HG03025 (cell line): ENCODE measurements at regions not wholly inside any gene's neighbourhood (a gene's known extent, or its start where the extent isn't known, plus 50 kb on each side); places are given as distances from the start of the nearest gene placed in this dataset.

ENCODE experiments used
- ATAC-seq: cut with Tn5 transposase; IDR thresholded peaks from one replicate; pipeline ENCODE4 v1.9.1; 2021; ENCODE audit warnings: mild to moderate bottlenecking, moderate library complexity; ENCODE audit not compliant: unreplicated experiment, low FRiP score

GRCh38 chr18:72368308-72368707 lies 175.8 kb downstream of the CBLN2 start:
- no peak for ATAC-seq

GRCh38 chr18:72360634-72361033 lies 183.5 kb downstream of the CBLN2 start:
- no peak for ATAC-seq

DNA sequence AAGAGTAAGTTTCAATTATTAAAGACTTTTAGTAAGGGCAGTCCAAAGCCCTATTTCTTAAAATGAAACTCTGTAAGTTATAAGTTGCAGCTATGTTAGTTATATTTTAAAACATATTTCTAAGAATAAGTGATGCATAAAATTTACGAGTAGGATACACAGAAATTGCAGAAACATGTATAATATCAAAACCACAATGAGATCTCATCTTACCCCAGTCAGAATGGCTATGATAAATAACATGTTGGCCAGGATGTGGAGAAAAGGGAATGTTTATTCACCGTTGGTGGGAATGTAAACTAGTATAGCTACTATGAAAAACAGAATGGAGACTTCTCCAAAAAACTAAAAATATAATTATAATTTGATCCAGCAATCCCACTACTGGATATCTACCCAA lies 201.2 kb downstream of the CBLN2 start:
- no peak for ATAC-seq

GRCh38 chr18:72339976-72340375 lies 204.2 kb downstream of the CBLN2 start:
- ATAC-seq = no peak

DNA sequence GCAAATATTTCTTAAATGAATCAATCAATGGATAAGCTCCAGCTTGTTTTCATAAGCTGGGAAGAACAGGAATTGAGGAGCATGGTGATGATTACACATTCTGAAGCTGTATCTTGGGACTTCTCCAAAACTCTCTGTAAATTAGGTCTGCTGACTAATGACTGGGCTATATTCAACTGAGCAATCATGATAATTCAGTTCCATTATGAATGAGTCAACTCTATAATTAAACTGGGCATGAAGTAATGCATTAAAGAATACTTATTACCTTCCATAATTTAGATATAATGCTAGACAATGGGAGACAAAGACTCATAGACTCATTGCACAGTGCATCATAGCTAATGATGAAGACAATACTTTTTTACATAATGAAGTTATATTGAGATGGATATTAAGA lies 207.4 kb downstream of the CBLN2 start:
- no peak for ATAC-seq

- no peak for ATAC-seq
Measured at GRCh38 chr18:72329533-72329932, 214.6 kb downstream of the CBLN2 start.

DNA sequence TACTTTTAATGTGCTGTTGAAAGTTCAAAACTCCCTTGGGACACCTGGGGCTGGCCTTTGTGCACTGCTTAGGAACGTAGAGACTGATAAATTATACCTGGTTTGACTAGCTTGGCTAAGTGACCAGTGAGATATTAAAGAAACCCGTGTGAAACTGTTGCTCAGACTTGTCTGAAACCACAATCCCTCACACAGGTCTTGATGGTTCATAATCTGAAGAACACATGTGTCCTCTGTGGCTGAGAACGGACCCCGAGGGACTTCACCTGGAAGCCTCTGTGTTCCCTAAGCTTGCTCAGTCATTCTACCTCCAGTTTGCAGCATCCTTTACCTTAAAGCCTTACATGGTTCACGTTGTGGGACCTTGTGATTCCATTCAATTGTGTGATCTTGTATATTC lies 218.8 kb downstream of the CBLN2 start:
- ATAC-seq = no peak

- ATAC-seq = no peak
Measured at GRCh38 chr18:72324677-72325076, 219.5 kb downstream of the CBLN2 start.

DNA sequence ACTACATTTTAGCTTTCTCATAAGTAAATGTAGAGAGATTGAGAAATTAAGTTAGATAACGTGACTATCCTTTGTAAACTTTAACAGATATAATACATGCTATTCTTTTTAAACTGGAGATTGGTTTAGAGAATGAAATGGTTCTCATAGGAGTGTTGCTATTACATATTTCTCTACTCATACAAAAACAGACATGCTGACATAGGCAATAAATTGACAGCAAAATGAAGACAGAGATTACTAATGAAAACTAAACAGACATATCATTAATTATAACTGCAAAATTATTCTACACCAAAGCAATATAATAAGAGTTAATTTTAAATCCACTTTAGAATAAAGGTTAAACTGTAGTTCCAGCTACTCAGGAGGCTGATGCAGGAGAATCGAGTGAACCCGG lies 227.6 kb downstream of the CBLN2 start:
- ATAC-seq = no peak

GRCh38 chr18:72283148-72283925 lies 260.8 kb downstream of the CBLN2 start:
- no peak for ATAC-seq

- no peak for ATAC-seq
Measured at GRCh38 chr18:72273025-72273424, 271.1 kb downstream of the CBLN2 start.

- no peak for ATAC-seq
Measured at GRCh38 chr18:72261590-72261989, 282.6 kb downstream of the CBLN2 start.

DNA sequence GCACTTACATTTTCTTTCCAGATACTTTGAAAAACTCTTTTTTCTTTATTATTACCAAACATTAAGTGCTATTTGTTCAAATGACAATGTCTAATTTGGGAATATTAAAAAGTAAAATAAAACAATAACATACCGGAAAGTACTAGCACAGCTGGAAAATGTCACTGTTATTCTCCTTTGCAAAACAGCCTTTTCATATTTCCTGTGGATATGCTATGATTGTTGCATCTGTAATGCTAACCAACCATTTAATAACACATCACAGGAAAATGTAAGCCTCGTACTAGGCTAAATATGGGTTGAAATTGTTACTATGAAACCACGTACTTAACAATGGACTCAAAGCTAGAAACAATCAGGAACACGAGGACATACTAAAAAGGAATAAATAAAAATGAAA lies 298.1 kb downstream of the CBLN2 start:
- ATAC-seq = no peak

DNA sequence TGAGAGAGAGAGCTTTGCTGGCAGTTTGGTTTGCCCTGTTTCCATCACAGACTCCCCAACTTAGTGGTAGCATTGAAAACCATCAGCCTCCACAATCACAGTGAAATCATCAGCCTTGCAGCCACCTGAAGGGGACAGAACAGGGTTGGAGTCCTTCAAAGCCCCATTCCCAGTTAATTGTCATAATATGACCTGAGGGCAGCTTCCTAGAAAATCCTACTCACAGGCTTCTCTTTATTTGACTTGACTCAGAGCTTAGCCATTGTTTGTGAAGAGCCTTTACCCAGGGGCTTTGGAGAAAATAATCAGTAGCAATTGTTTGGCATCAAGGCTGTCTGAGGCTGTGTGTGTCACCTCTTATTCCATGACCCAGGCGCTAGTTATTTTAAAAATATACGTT lies 308.7 kb downstream of the CBLN2 start:
- no peak for ATAC-seq

GRCh38 chr18:72233106-72233505 lies 311.0 kb downstream of the CBLN2 start:
- ATAC-seq = no peak

- ATAC-seq = no peak
Measured at GRCh38 chr18:72232644-72233043, 311.5 kb downstream of the CBLN2 start.

DNA sequence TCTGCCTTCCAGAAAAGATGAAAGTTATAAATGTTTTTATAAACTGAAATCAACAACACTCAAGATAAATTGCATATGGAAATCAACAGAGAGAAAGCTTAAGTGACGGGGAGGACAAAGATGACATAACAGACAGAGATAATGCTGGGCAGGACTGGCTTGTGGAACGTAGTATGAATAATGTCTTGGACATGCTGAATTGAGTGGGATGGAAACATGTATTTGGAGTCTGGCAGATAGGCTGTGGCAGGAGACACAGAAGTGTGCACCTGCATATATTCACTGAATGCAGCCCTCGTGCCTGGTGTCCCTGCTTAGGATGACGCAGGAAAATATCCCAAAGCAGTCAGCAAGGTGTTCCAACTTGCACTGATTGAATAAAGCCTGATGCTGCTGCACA lies 318.2 kb downstream of the CBLN2 start:
- no peak for ATAC-seq

DNA sequence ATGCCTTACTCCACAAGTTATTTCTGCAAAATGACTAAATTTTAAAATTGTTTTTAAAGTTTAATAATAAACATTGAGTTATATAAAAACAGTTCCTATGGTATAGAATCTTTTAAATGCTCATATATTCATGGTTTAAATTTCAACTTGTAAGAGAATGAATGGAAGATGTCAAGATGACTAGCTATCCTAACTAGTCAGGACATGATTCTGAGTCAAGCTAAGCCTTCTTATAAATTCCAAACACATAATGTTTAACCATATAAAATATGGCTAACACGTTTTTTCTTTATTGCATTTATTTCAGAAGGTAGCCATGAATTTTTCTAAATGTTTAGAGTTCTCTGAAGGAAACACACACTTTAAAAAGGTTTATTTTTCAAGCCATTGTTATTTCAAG lies 320.4 kb downstream of the CBLN2 start:
- ATAC-seq = no peak

GRCh38 chr18:72208920-72209676 lies 335.0 kb downstream of the CBLN2 start:
- no peak for ATAC-seq

DNA sequence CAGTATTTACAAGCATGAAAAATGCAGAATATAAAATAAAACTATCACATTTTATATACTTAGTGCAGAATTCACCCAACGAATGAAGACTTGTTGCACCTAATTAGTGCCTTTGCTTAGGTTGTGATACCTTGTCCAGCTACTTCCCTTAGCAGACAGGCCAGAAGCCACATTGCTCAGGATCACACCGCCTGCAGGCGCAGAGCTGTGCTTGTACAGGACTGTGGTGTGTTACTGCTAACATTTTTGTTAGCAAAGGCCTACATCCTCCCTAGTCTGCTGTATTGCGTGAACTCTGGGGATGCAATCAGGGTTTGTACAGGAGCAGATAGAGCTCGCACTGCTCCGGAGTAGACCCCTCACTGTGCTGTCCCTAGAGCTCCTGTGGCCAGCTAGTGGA lies 336.9 kb downstream of the CBLN2 start:
- ATAC-seq = no peak

- no peak for ATAC-seq
Measured at GRCh38 chr18:72206814-72207213, 337.3 kb downstream of the CBLN2 start.

- ATAC-seq = no peak
Measured at GRCh38 chr18:72201032-72201431, 343.1 kb downstream of the CBLN2 start.
